ENCODE measurements at regions not wholly inside any gene's neighbourhood (a gene's known extent, or its start where the extent isn't known, plus 50 kb on each side); places are given as distances from the start of the nearest gene placed in this dataset.

GRCh38 chr15:31555022-31555421 is 228.4 kb downstream of the KLF13 start:
- TF ChIP-seq CTCF (IDR thresholded peaks at IDR 0.05) = no peak
- no peak for TF ChIP-seq EZH2 (IDR thresholded peaks at IDR 0.05; ENCODE audit: borderline replicate concordance, insufficient read depth, low read depth, low read length, poor library complexity, severe bottlenecking)

All from B cell (primary cell).